ENCODE measurements at regions not wholly inside any gene's neighbourhood (a gene's known extent, or its start where the extent isn't known, plus 50 kb on each side); places are given as distances from the start of the nearest gene placed in this dataset.

- no peak for DNase-seq (ENCODE audit: low read depth)
Measured at GRCh38 chr2:128813352-128814034, 494.8 kb upstream of the HS6ST1 start.

- DNase-seq (ENCODE audit: low read depth): no peak
Measured at GRCh38 chr2:128815248-128815647, 496.6 kb upstream of the HS6ST1 start.

GRCh38 chr2:128817171-128817570 lies 498.5 kb upstream of the HS6ST1 start:
- DNase-seq (ENCODE audit: low read depth): no peak

GRCh38 chr2:128817813-128818212 lies 499.1 kb upstream of the HS6ST1 start:
- no peak for DNase-seq (ENCODE audit: low read depth)

GRCh38 chr2:128818248-128818647 lies 499.6 kb upstream of the HS6ST1 start:
- no peak for DNase-seq (ENCODE audit: low read depth)

- no peak for DNase-seq (ENCODE audit: low read depth)
Measured at GRCh38 chr2:128818704-128819491, 500.2 kb upstream of the HS6ST1 start.

- DNase-seq (ENCODE audit: low read depth): no peak
Measured at GRCh38 chr2:128820452-128820851, 501.8 kb upstream of the HS6ST1 start.

- DNase-seq (ENCODE audit: low read depth): no peak
Measured at GRCh38 chr2:128821010-128821409, 502.3 kb upstream of the HS6ST1 start.

- DNase-seq (ENCODE audit: low read depth): no peak
Measured at GRCh38 chr2:128832946-128833663, 514.4 kb upstream of the HS6ST1 start.

- DNase-seq (ENCODE audit: low read depth): no peak
Measured at GRCh38 chr2:128833664-128834027, 515.0 kb upstream of the HS6ST1 start.

GRCh38 chr2:128834207-128834879 lies 515.7 kb upstream of the HS6ST1 start:
- no peak for DNase-seq (ENCODE audit: low read depth)

GRCh38 chr2:128834880-128835252 lies 516.2 kb upstream of the HS6ST1 start:
- no peak for DNase-seq (ENCODE audit: low read depth)

GRCh38 chr2:128835342-128835855 lies 516.7 kb upstream of the HS6ST1 start:
- DNase-seq (ENCODE audit: low read depth): no peak

- DNase-seq (ENCODE audit: low read depth): no peak
Measured at GRCh38 chr2:128835974-128836373, 517.3 kb upstream of the HS6ST1 start.

GRCh38 chr2:128836559-128837100 lies 518.0 kb upstream of the HS6ST1 start:
- DNase-seq (ENCODE audit: low read depth): no peak

- DNase-seq (ENCODE audit: low read depth): no peak
Measured at GRCh38 chr2:128838244-128838643, 519.6 kb upstream of the HS6ST1 start.

- no peak for DNase-seq (ENCODE audit: low read depth)
Measured at GRCh38 chr2:128841803-128842202, 523.1 kb upstream of the HS6ST1 start.

- DNase-seq (ENCODE audit: low read depth): no peak
Measured at GRCh38 chr2:128867311-128867710, 548.6 kb upstream of the HS6ST1 start.

GRCh38 chr2:128867936-128868636 lies 549.4 kb upstream of the HS6ST1 start:
- no peak for DNase-seq (ENCODE audit: low read depth)

GRCh38 chr2:128868686-128869551 lies 550.3 kb upstream of the HS6ST1 start:
- DNase-seq (ENCODE audit: low read depth): no peak

Measured in non-pigmented ciliary epithelial cell (primary cell).